Hematopoietic multipotent progenitor cell (in vitro differentiated cells): ENCODE measurements at regions not wholly inside any gene's neighbourhood (a gene's known extent, or its start where the extent isn't known, plus 50 kb on each side); places are given as distances from the start of the nearest gene placed in this dataset.
"Not testable (repeated sequence)": the region's sequence is repeated elsewhere in the genome, so short reads cannot be mapped to it uniquely, and the experiment has no call there.

Experiments used
- DNase-seq, 3 donors: peaks; one replicate each; pipeline ENCODE4 v3.0.0-alpha.2; 2011 to 2015; ENCODE audit warnings: low read depth in 2 of 3, low spot score in 2 of 3

DNA sequence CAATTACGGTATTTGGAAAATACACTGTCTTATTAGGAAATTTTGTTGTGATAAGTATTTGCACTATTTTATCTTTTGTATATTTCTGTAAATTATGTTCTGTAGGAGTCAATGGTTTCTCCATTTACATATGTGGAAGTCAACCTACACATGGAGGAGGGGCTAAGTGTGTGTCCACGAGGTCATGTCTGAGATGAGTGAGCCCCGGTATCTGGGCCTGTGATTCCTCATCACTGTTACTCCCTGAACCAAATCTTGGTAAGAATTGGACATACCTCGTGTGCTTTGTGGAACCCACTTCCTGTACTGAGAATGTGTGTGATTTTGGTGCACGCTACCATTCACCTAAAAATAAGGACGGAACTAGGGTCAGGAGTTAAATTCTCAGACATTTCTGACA lies 1105.5 kb downstream of the TMEM121 start:
- no peak for DNase-seq

DNA sequence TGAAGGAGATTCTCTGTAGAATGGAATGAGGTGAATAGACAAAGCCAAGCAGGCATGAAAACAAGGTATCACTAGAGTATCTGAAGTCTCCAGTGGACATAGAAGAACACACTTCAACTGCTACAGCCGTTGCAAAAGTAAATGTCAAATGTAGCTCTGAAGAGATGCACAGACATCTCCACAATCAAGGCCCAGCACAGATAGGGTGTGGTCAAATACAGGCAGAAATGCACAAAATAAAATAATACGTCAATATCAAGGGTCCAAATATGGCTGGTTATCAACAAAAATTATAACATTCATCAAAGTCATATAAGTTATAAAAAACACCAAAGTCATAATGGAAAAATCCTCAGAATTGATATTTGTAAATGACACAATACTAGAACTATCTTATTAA lies 1107.3 kb downstream of the TMEM121 start:
- DNase-seq: no peak

DNA sequence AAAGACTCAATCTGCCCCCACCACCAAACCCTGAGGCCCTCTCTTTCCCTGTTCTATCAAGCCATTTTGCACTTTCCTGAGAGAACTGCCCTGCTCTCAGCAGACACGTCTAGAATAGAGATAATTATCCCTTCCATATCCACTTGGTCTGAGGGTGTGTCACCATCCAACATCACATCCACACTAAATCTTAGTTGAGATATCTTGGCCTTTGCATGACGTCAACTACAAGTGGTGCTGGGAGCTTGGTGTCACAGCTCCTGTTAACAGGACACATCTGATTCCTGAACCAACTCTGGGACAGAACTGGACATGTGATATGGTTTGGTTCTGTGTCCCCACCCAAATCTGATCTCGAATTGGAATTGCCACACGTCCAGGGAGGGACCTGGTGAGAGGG lies 1109.2 kb downstream of the TMEM121 start:
- DNase-seq: no peak

DNA sequence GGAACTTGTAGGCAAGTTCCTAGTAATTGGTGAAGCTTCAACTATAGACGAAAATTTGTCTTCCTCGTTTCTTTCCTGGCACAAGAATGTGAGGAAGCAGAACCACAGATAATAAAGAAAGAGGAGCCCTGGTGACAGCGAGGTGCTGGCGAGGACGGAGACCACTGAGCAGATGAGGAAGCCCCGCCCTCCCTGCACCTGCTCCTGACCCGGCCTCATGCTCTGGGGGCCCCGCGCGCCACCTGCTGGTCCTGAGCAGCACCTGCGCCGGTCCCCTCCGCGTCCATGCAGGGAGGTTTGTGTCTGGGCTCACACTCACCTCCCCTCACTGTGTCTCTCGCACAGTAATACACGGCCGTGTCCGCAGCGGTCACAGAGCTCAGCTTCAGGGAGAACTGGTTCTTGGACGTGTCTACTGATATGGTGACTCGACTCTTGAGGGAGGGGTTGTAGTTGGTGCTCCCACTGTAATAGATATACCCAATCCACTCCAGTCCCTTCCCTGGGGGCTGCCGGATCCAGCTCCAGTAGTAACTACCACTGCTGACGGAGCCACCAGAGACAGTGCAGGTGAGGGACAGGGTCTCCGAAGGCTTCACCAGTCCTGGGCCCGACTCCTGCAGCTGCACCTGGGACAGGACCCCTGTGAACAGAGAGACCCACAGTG lies 1112.5 kb downstream of the TMEM121 start:
- peak; percentile 43 to 64 (median 61) for DNase-seq

DNA sequence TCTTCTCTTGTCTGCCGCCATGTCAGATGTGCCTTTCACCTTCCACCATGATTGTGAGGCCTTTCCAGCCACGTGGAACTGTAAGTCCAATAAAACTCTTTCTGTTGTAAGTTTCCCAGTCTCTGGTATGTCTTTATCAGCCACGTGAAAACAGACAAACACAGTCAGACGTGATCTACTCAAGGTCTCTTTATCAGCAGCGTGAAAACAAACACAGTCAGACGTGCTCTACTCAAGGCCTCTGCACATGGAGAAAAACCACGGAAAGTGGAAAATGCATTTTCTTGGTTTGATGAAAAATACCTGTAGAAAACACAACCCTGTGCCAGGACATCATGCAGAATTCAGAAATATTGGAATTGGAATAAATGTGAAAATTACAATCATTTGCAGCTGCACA lies 1115.7 kb downstream of the TMEM121 start:
- DNase-seq: no peak

DNA sequence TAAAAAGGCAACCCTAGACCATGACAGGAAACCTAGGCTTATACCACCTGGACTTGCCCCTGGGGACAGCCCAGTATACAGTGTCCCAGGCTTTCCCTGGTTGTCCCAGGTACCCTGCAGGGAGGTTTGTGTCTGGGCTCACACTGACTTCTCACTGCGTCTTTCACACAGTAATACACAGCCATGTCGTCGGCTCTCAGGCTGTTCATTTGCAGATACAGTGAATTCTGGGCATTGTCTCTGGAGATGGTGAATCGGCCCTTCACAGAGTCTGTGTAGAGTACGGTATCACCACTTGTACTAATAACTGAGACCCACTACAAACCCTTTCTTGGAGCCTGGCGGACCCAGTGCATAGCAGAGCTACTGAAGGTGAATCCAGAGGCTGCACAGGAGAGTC lies 1116.6 kb downstream of the TMEM121 start:
- DNase-seq: not testable (repeated sequence)

GRCh38 chr14:106648874-106649273 lies 1122.5 kb downstream of the TMEM121 start:
- not testable (repeated sequence) for DNase-seq

GRCh38 chr14:106651016-106651415 lies 1124.6 kb downstream of the TMEM121 start:
- DNase-seq: no peak

- DNase-seq: no peak
Observed at GRCh38 chr14:106652494-106652893, 1126.1 kb downstream of the TMEM121 start.

GRCh38 chr14:106657460-106657859 lies 1131.1 kb downstream of the TMEM121 start:
- peak in 2 of 3 donors; percentile 25 to 36 for DNase-seq

DNA sequence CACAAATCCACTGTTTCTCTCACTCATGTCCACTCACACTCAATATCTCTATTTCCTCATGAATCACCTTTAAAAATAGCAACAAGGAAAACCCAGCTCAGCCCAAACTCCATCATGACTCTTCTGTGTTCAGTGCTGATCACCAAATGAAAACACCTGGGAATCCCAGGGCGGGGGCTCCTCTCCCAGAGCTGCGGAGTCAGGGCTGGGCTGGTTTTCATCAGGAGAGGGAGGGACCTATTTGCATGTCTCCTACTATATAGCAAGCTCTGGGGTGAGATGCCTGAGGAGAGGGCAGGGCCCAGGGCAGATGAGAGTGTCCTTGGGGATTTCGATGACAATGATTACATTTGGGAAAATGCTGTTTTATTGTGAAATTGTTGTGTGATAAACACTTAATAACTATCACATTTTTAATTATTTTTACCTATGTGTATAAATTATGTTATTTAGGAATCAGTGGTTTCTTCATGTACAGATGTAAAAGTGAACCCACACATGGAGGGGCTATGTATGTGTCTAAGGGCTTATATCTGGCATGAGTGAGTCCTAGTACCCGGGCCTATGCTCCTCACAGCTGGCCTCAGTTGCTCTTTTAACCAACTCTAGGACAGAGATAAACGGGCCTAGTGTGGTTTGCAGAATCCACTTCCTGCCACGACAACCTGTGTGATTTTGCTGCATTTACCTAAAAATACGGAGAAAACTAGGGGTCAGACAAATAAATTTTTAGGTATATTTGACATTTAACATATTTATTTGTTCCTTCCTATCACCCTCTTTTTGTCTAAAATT lies 1131.9 kb downstream of the TMEM121 start:
- not testable (repeated sequence) for DNase-seq

DNA sequence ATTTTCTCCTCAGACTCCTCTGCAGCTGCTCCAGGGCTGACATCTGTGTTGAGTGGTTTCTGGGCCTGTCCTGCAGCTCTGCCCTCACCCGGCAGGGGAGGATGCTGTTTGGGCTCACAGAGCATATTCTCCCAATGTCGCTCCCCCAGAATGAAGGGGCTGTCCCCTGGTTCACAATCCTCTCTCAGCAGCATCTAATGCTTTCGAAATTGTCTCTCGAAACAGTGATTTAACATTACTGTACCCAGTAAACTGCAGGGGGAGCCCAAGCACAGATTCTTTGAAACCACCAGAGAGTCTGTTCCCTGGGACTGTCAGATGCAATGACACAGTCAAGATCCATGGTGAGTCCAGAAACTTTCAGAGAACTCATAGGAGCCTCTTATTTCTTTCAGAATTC lies 1135.2 kb downstream of the TMEM121 start:
- peak; percentile 19 to 83 (median 63) for DNase-seq

GRCh38 chr14:106662936-106663550 lies 1136.7 kb downstream of the TMEM121 start:
- peak in 1 of 3 donors; percentile 51 for DNase-seq

DNA sequence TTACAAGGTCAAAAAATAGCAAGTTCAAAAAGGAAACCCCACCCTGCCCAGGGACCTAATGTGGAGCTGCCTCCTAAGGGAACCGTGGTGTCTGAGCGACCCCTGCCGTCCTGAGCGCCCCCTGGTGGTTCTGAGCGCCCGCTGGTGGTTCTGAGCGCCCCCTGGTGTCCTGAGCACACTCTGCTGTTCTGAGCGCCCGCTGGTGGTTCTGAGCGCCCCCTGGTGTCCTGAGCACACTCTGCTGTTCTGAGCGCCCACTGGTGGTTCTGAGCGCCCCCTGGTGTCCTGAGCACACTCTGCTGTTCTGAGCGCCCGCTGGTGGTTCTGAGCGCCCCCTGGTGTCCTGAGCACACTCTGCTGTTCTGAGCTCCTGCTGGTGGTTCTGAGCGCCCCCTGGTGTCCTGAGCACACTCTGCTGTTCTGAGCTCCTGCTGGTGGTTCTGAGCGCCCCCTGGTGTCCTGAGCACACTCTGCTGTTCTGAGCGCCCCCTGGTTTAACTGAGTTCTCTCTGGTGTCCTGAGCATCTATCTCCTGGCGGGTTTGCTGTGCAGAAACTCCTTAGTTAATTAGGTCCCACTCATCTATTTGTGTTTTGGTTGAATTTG lies 1137.5 kb downstream of the TMEM121 start:
- peak in 2 of 3 donors; percentile 46 to 51 for DNase-seq

DNA sequence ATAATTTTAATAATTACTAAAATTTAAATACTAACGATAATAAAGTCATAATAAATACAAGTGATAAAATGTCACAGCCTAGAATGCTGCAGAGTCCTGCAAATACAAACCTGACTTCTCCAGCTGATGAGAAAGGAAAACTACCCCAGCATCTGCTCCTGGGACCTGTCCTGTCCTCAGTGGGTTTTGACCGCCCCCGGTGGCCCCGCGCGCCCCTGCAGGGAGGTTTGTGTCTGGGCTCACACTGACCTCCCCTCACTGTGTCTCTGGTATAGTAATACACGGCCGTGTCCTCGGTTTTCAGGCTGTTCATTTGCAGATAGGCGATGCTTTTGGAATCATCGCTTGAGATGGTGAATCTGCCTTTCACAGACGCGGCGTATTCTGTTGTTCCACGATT lies 1139.4 kb downstream of the TMEM121 start:
- DNase-seq: no peak

- DNase-seq: no peak
Observed at GRCh38 chr14:106666341-106666740, 1140.0 kb downstream of the TMEM121 start.

DNA sequence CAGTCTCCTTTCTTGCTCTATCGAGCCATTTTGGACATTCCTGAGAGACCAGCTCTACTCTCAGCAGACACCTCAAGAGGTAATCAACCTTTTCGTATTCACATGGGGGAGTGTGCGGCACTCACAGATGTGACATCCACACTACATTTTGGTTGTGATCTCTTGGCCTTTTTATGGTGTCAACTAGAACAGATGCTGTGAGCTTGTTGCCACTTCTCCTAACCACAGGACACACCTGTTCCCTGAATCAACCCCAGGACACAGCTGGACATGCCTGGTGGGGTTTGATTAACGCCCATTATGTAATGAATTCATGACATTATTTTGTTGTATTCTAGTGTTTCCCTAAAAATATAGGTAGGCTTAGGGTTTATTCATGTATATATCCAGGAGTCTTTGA lies 1143.6 kb downstream of the TMEM121 start:
- peak in 2 of 3 donors; percentile 82 to 94 for DNase-seq

GRCh38 chr14:106674093-106674492 lies 1147.7 kb downstream of the TMEM121 start:
- not testable (repeated sequence) for DNase-seq

DNA sequence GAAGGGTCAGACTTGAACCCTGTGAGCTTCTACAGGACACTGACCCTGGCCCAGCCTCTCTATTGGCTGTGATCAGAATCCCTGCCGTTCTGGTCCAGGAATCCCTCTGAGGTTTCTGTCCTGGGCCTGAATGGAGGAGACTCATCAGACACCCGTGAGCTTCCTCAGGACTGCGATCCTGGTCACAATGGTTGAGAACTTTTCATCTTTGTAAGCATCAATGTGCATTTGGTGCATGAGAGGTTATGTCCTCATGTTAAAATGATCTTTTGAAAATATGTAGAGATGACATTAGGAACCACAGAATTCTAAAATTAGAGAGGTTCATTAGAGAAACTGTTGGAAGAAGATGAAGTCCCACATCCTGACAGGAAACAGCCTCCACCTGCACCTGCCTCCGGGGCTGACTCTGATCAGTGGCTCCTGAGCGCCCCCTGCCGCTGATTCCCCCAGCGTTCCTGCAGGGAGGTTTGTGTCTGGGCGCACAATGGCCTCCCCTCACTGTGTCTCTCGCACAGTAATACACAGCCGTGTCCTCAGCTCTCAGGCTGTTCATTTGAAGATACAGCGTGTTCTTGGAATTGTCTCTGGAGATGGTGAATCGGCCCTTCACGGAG lies 1148.2 kb downstream of the TMEM121 start:
- DNase-seq: peak in 1 of 3 donors; percentile 45

GRCh38 chr14:106675716-106676115 lies 1149.3 kb downstream of the TMEM121 start:
- not testable (repeated sequence) for DNase-seq

DNA sequence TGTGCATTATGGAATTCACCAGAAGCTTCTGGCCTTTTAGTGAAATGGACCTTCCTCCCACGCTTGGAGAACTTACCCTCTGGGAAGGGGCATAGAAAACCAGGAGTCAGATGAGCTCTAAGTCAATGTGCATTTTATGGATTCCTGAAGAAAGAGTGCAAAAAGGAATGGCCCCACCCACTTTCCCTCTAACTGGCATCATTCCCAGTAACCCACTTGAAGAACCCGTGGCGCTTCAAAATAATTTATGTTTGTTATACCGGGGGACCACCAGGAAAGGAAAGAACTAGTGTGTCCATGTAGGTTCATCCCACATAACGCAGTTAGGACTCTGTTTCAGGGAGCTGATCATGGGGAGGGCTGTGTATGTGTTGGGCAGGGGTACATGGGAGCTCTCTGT lies 1153.4 kb downstream of the TMEM121 start:
- no peak for DNase-seq
